AML-193 (cell line): ENCODE measurements at regions not wholly inside any gene's neighbourhood (a gene's known extent, or its start where the extent isn't known, plus 50 kb on each side); places are given as distances from the start of the nearest gene placed in this dataset.

ENCODE experiments used
- DNase-seq, 2 experiments: peaks; one replicate each; lab custom pipeline; 2025; lab: John Stamatoyannopoulos, UW

- DNase-seq: no peak
Measured at GRCh38 chr11:134474942-134475341, 62.9 kb upstream of the B3GAT1 start.

- no peak for DNase-seq
Measured at GRCh38 chr11:134474070-134474860, 62.2 kb upstream of the B3GAT1 start.

GRCh38 chr11:134471716-134472455 is 59.8 kb upstream of the B3GAT1 start:
- no peak for DNase-seq

DNA sequence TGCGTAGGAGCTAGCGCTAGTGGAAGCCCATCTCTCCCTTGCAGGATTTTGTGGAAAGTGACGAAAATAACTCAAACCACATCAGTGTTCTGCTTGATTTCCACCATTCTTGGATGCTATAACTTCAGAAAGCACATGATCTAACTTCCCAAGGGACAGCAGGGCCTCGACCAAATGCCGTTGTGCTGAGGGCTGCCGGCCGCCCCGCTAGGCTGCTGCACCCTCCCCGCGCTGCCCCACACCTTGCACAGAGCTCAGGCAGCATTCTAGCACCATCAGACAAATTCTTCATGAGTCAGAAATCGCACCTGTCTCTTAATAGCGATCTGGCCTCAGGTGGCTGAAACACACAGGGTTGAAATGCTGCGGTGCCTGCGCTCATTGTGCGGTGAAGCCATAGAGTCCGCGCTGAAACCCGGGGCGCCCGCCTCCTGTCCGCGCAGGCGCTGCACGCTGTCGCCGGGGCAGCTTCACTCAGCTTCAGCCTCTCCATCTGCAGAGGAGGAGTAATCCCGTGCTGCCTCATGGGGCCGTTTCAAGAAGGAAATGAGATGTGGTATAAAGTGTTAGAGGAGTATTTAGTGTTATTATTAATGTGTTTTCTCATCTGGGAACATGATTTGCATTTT is 59.2 kb upstream of the B3GAT1 start:
- DNase-seq: no peak

DNA sequence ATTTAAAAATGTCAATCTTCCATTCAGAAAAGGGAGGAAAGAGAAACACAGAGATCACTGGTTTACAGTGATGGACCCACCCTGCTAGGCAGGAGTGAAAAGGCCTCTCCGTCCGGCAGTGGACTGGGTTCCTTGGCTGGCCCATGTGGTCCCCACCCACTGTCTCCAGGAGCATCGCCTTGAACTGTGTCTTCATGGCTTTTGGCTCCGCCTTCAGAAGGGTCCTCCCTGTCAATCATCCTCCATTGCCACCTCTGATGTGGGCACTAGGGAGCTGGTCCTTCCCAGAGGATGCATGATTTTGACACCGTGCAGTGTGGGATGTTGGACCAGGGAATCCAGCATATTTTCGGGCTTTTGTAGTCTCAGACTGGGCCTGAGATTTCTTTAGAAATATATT is 58.2 kb upstream of the B3GAT1 start:
- DNase-seq: no peak

GRCh38 chr11:134469627-134470026 is 57.6 kb upstream of the B3GAT1 start:
- no peak for DNase-seq

DNA sequence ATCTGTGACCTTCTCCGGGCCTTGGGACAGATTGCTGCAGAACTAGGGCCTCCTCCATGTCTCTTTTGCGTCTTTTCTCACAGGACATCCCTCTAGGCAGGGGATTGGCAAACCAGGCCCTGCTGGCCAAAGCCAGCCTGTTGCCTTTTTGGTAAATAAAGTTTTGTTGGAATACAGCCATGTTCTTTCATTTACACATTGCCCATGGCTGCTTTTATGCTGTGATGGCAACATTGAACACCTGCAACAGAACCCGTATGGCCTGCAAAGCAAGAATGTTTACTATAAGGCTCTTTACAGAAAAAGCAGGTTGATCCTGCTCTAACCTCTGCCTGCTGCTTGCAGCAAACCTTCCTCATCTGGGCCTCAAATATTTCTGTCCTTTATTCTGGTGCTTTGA is 56.8 kb upstream of the B3GAT1 start:
- no peak for DNase-seq

DNA sequence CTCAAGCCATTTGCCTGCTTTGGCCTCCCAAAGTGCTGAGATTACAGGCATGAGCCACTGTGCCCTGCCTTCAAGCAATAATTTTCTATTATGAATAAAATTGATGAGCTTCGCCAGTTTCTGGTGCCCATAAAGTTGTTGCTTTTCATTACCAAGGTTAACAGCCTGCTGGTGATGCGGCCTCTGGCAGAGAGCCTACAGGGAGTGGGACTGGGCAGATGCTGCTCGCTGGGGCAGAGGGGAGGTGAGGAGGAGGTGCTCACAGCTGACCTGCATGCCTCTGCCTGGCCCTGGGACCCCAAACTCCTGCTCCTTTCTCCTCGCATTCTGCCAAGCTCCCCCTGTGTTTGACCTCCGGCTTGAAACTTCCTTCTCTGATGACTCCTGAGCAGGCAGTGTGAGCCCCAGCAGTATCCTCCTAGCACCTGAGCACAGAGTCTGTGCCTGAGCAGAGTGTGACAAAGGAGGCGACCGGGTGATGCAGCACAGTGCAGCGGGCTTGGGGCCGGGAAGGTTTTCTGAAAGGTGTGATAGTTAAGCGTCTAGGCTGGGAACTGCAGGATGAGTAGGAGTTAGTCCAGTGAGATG is 56.1 kb upstream of the B3GAT1 start:
- DNase-seq: no peak

DNA sequence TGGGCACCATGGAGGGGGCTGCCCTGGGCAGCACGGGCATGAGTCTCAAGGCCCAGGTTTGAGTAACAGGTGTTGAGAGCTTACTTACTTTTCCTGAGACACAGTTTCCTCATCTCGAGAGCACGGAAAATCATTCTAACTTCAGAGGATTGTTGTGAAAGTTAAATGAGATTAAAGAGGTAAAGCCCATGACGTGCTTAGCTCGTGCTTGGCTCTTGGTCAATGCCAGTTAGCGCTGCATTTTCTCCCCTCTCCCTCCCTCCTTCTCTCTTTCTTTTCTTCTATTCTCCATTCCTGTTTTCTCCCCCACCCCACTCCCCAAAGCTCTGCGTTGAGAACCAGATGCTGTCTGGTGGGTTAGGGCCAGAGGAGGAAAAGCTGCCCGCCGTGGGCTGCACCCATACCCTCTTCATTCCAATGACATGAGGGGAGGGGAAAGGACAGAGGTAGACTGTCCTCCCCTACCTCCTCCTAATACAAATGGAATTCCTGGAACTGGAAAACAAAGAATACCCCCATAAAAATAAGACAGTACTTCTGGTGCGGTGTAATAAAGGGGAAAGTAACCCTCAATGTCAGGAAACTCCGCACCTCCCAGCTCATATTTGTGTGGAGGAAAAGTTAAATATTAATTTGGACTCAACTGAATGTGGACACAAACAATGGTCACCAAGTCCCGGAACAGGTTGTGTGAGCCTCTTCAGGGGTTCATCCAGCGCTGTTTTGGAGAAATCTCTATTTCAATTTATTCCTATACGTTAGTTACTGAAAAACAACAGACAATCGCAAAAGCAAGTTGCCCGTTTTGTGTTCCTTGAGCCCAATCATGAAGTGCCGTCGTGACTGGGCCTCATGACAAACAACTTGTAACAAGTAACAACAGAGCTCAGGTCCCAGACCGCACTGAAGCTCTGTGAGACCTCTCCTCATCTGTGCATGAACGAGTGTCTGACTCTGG is 54.8 kb upstream of the B3GAT1 start:
- DNase-seq: no peak

DNA sequence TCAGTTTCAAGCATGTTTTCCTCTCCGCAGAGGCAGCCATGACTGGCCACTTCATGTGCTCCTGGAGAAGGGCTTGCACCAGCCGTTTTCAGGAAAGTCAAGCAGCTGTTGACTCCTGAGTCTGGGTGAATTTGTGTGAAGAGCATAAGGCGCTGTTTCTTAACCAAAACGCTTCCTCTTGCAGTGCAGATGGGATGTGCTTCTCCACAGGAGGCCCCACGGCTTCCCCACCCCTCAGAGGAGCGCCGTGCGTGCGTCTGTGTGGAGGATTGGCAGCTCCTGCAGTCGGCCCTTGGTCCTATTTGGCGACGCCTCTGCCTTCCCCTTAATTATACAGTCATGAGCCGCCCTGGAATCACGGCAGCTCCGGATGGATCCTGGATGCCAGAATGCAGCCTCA is 54.1 kb upstream of the B3GAT1 start:
- no peak for DNase-seq

- no peak for DNase-seq
Measured at GRCh38 chr11:134464981-134465730, 53.1 kb upstream of the B3GAT1 start.

DNA sequence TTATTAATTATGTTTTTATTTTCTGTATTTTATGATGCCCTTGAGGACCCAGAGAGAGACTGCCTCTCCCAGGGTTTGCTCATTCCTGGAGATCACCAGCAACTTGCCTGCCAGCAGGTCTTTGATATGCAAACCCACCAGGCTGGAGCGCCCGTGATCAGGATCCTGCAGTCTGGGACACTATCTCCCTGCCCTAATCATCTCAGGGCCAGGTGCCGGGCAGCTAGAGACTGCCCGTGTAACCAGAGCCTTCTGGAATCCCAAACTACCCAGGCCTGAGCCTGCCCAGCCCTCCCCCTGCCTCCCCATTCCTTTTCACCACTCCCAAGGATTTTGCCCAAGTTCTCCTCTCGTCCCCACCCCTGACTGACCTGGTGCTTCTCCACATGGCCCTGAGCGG is 52.2 kb upstream of the B3GAT1 start:
- DNase-seq: no peak

DNA sequence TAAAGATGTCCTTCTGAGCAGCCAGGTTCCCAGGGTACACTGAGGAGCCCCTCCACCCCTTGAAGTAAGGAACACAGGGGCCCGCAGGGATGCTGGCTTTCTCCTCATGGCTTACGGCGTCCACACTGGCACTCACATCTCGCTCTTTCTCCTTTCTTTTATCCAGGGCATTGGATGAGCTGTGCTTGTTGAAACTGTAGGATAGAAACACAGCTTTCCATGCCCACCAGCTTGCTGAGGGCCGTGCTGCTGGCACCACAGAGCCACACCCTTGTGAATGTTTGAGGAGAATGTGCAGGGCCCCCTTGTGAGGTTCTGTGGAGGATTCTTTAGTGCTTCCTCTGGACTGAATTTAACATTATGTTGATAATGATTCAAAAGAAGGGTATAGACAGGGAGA is 51.7 kb upstream of the B3GAT1 start:
- DNase-seq: no peak
